ENCODE measurements at regions not wholly inside any gene's neighbourhood (a gene's known extent, or its start where the extent isn't known, plus 50 kb on each side); places are given as distances from the start of the nearest gene placed in this dataset.

GRCh38 chr3:127396473-127396872, 108.6 kb upstream of the PRR20G start:
- DNase-seq (ENCODE audit: low read depth) = no peak

DNA sequence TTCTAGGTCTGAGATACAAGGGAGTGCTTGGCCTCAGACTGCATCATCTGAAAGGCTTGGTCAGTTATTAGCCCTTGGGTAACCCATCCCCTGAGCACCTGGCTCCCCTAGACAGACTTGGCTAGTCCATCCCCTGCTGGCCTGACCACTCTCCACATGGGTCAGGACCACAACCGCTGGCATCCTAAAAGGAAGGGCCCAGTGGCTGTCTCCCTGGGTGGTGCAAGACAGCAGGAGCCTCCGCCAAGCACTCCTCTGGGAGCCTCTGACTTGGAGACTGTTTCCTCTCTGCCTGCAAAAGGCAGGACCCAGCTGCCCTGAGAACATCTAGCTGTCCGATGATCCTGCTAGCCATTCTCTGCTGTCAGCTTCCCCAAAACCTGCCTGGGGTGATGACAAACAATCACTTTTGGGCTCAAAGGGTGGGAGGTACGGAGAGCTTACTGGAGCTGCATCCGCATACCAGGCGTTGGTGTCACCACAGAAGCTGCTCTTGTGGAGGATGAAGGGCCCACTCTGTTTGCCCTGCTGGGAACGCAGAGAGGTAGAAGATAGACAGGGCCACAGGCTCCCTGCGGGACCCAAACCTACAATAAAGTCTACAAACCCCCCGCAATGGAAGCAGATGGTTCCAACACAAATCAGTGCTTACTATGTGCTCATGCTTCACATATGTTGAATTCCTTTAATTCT, 108.0 kb upstream of the PRR20G start:
- no peak for DNase-seq (ENCODE audit: low read depth)

DNA sequence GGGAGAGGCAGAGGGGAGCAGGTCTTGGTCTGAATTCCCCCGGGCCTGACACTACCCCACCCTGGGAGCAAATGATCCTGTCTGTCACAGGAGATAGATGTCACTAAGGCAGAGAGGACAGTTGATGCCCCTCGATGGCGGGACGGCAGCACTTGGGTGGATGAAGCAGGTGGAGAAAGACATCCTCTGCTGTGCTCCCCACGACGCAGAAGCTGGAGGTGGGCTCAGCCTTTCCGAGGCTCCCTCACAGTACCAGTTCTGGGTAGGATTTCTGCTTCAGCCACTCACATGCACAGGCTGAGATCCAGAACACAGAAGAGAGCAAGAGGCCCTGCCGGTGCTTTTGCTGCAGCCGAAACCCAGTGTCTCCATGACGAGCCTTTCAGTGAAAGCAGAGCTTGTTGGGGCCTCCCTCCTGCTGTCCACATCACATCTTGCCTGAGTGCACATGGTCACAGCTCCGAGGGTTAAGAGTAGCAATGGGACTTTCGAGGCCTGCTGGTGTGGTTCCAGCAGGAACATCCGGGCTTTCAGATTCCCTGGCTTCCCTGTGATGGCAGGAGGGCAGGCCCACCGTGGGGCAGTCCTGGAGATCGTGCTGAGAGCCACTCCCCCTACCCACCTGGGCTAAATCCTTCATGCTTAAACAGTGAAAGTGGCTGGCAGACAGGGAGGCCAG, 107.3 kb upstream of the PRR20G start:
- no peak for DNase-seq (ENCODE audit: low read depth)

GRCh38 chr3:127394031-127394430, 106.2 kb upstream of the PRR20G start:
- no peak for DNase-seq (ENCODE audit: low read depth)

DNA sequence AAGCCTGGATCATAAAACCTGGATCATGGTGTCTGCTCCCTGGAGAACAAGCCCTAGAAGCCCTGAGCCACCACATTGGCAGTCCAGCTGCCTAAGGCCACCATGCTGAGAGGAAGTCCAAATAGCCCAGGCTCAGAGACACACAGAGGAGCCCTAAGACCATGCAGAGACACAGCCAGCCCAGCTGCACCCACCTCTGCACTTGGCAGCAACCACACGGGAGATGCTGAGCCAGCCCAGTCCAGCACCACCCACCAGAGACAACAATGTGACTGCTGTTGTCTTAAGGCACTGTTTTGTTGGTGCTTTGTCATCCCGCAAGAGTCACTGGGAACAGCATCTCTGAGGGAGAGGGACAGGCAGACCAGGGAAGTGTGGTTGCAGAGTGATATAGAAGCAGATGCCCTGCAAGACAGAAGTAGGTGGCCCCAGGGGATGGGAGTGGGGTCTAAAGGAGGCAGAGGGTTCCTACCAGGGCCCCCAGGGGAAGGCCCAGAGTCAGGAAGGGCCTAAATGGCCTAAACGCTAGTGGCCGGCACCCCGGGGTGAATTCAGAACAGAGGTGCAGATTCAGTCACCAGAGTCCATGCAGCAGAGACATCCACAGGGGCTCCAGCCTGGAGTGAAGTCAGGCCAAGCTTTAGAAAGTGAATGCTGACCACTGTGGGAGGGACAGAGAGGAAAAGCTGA, 105.4 kb upstream of the PRR20G start:
- no peak for DNase-seq (ENCODE audit: low read depth)

GRCh38 chr3:127392156-127392490, 104.3 kb upstream of the PRR20G start:
- DNase-seq (ENCODE audit: low read depth) = no peak

GRCh38 chr3:127391436-127392155, 103.8 kb upstream of the PRR20G start:
- DNase-seq (ENCODE audit: low read depth) = no peak

DNA sequence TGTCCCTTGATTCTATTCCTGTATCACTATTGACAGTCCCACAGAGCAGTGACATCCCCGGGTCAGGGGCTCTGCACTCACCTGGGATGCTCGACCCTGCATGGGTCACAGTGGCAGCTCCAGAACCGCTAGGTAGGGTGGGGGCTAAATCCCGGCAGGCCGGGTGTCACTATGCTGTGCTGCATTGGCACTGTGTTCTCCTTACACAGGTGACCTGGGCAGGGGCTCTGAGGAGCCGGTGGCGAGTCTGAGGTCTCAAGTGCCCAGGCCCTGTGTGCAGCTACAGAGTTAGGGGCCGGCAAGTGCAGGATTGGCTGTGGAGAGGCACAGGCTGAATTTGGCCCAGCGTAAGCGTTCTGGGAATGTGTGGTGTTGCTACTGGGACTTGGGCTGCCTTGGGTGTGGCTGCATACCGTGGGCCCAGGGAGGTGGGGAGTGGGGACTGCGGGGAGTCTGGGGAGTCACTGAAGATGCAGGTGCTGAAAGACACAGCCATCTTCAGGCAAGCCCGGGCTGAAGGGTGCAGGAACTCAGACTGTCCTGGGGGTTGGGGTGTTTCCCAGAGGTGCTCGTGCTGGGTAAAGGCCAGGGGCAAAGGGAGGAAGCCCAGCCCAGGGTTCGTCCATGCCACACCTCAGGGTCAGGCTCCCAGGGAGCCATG, 102.6 kb upstream of the PRR20G start:
- no peak for DNase-seq (ENCODE audit: low read depth)

DNA sequence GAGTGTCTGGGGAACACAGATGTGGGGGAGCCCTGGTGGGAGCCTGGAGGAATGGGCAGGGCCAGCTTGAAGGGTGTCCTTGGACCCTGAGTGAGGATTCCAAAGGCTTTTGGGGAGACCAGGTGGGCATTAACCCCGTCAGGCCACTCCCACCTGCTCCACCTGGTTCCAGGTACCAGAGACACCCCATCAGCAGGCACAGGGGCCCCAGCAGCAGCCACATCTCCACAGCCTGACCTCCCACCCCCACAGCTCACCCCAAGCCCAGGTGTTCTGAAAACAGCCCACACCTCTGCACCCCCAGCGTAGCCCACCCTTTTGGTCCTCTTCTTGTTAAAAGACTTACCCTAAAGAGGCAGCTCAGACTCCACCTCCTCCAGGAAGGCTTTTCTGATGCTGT, 102.1 kb upstream of the PRR20G start:
- no peak for DNase-seq (ENCODE audit: low read depth)

DNA sequence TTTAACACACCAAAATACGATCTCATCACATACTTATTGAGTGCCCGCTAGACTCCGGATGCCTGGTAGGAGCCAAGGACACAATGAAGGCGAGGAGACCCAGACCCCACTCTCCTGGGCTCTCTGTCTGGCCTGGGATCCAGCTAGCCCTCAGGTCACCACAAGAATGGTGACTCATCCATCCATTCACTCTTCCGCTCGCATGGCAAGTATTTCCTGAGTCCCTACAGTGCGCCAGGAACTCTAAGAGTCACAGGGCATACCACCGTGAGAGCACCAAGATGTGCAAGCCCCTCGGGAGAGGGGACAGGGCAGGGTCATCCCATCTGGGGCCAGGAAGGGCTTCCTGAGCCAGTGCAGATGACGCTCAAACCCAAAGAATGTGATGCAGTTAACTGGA, 101.6 kb upstream of the PRR20G start:
- DNase-seq (ENCODE audit: low read depth) = no peak

DNA sequence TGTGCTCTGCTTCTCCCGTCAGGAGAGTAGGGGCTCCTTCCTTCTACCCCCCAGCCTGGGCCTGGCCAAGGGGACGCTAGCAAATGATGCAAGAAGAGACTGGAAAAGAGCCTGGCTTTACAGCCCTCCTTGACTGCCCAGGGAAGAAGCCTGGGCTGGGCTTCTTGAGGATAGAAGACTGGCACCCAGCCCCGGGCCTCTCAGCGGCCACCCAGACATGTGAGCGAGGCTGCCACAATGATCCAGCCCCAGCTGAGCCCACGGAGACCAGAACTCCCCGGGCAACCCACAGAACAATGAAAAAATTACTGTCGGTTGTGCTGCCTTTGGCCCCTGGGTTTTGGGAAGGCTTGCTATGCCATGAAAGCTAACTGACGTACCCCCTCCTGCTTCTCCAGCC, 100.6 kb upstream of the PRR20G start:
- DNase-seq (ENCODE audit: low read depth) = no peak

DNA sequence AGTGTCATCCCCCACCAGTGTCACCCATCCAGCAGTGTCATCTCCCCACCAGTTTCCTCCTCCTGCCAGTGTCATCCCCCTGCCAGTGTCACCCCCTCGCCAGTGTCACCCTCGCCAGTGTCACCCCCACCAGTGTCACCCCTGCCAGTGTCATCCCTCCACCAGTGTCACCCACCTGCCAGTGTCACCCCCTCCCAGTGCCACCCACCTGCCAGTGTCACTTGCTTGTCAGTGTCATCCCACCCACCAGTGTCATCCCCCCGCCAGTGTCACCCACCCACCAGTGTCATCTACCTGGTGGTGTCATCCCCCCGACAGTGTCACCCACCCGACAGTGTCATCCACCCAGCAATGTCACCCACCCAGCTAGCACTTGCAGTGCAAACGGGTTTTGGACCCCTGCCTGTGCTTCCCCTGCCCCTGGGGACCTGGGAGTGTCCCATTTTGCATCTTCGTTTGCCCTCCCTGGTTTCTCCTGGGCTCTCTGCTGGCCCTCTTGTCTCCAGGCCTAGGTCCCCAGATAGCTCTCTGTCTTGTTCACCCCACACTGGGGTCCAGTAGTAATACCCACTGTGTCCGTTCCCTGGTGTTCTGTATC, 99.8 kb upstream of the PRR20G start:
- DNase-seq (ENCODE audit: low read depth) = no peak

DNA sequence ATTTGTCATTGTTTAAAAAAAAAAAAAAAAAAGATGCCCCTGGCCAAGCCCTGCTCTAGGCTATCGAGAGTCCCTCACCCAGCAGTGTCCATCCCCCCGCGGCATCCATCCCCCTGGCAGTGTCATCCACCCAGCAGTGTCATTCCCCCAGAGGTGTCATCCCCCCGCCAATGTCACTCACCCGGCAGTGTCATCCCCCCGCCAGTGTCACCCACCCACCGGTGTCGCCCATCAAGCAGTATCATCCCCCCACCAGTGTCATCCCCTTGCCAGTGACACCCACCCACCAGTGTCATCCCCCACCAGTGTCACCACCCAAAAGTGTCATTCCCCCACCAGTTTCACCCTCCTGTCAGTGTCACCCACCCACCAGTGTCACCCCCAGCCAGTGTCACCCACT, 99.3 kb upstream of the PRR20G start:
- DNase-seq (ENCODE audit: low read depth) = no peak

- no peak for DNase-seq (ENCODE audit: low read depth)
Observed at GRCh38 chr3:127386490-127386889, 98.6 kb upstream of the PRR20G start.

- DNase-seq (ENCODE audit: low read depth) = no peak
Observed at GRCh38 chr3:127385540-127385870, 97.7 kb upstream of the PRR20G start.

DNA sequence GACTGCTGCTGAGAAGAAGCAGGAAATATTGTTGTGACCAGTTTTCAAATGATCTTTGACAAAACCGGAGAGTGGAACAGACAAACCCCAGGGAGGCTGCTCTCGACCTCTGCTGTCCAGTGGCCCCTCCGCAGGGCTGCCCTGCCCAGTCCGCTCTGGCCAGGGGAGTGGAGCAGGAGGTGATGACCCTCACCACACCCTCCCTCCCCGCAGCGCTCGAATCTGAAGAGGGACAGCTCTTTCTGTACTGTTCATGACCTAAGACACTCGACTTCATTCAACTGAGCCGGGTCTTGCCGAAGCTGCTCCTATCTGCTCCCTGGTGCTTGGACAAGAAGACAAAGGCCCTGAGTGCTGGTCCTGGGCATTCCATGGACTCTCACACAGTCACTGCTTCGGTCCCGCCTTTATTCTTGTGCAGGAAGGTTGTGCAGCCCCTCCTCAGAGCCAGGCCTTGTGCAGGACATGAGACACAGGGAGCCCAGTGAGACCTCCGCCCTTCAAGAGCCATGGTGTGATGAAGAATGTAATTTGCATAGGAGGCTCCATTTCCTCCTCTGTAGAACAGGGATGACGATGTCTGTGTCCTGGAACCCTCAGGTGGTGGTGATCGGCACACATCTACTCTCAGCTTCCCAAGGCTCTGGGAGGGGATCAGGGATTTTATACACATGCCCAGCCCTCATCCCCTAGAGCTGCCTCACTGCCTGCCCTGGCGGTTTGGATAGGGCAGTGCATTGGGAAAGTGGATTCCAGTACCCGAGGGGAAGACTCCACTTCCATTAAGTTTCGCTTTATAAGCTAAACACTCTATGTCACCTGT, 97.1 kb upstream of the PRR20G start:
- no peak for DNase-seq (ENCODE audit: low read depth)

- no peak for DNase-seq (ENCODE audit: low read depth)
Observed at GRCh38 chr3:127383656-127384179, 95.9 kb upstream of the PRR20G start.

DNA sequence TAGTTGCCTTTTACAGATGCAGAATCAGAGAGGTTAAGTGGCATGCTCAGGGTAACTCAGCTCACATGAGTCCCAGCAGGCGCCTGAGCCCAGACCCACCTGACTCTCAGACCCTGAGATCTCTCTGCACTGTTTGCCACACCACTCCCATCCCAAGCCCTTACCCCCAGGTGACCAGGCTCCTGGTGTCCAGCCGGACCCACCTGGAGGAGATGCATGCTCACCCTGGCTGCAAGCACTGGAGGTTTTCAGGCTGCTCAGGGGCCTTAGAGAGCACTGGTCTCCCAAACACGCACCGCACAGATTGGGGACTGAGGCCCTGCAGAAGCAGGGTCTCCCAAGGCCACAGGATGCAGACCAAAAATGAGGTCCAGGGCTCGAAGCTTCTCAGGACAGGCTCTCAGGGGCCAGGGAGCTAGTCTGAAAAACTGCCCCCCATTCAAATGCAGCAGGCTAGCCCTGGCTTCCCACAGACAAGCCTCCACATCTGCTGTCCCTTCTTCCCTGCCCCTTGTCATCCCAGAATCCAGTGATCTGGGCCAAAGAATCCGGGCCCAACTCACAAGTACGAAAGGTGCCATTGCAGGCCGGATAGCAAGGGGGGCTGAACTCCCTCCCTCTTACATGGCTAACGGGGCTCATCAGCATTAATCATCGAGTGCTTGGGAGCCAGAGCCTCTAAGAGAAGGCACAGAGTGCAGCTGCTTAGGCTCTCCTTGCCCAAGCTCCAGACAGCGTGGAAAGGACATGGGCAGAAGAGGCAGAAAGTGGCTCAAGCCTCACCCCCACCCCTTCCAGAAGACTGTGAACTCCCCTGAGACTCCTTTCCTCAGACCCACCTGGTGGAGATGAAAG, 90.2 kb upstream of the PRR20G start:
- DNase-seq (ENCODE audit: low read depth) = no peak

GRCh38 chr3:127375151-127375930, 87.5 kb upstream of the PRR20G start:
- DNase-seq (ENCODE audit: low read depth) = no peak

Data from stromal cell of bone marrow (primary cell).